Effector memory CD8-positive, alpha-beta T cell (primary cell): ENCODE measurements at regions not wholly inside any gene's neighbourhood (a gene's known extent, or its start where the extent isn't known, plus 50 kb on each side); places are given as distances from the start of the nearest gene placed in this dataset.
"Not testable (repeated sequence)": the region's sequence is repeated elsewhere in the genome, so short reads cannot be mapped to it uniquely, and the experiment has no call there.

Source experiments
- ATAC-seq: fragments of 150-1000 bp; cut with Tn5 transposase; replicated peaks from 2 replicates; pipeline ENCODE4 v1.10.0; 2021; ENCODE audit warnings: mild to moderate bottlenecking, moderate library complexity
- DNase-seq, 3 experiments: peaks; one replicate each; pipeline ENCODE4 v3.0.0; 2021
- H3K27ac Mint-ChIP-seq, 2 donors: one replicate each; pipeline ENCODE4 v1.8.0; 2022; ENCODE audit warnings: mild to moderate bottlenecking in 2 of 2, mixed read lengths in 2 of 2, moderate library complexity in 2 of 2
- H3K27me3 Mint-ChIP-seq, 2 donors: one replicate each; pipeline ENCODE4 v1.8.0; 2022; ENCODE audit warnings: mixed read lengths in 2 of 2
- H3K36me3 Mint-ChIP-seq: one replicate; pipeline ENCODE4 v1.8.0; 2022; ENCODE audit warnings: mild to moderate bottlenecking, moderate library complexity, mixed read lengths; ENCODE audit not compliant: insufficient read depth
- H3K4me1 Mint-ChIP-seq, 2 donors: one replicate each; pipeline ENCODE4 v1.8.0; 2022; ENCODE audit warnings: low read depth in 2 of 2, mixed read lengths in 2 of 2
- H3K4me3 Mint-ChIP-seq, 2 donors: one replicate each; pipeline ENCODE4 v1.8.0; 2022; ENCODE audit warnings: mild to moderate bottlenecking in 2 of 2, mixed read lengths in 2 of 2, moderate library complexity in 2 of 2
- H3K9me3 Mint-ChIP-seq, 2 donors: one replicate each; pipeline ENCODE4 v1.8.0; 2022; ENCODE audit warnings: mixed read lengths in 2 of 2

GRCh38 chr2:109716596-109716995, 77.5 kb upstream of the RGPD5 start:
- not testable (repeated sequence) for H3K27ac Mint-ChIP-seq, H3K27me3 Mint-ChIP-seq, DNase-seq, H3K9me3 Mint-ChIP-seq, H3K4me3 Mint-ChIP-seq, H3K4me1 Mint-ChIP-seq, H3K36me3 Mint-ChIP-seq, ATAC-seq

GRCh38 chr2:109718139-109718538, 76.0 kb upstream of the RGPD5 start:
- Mint-ChIP-seq H3K27ac (no peak overlapping the region), H3K9me3 (no peaks in the 10 kb centered on the region), H3K4me1 (no peaks in the 10 kb centered on the region), H3K4me3 (no peak overlapping the region), H3K36me3 (no peaks in the 10 kb centered on the region), H3K27me3 (peaks cover 0 to 5% of the 10 kb centered on the region in 2 donors)
- DNase-seq (no peak), ATAC-seq (no peak)

GRCh38 chr2:109719871-109720270, 74.2 kb upstream of the RGPD5 start:
- H3K9me3 Mint-ChIP-seq: no peaks in the 10 kb centered on the region
- no peak overlapping the region for H3K4me3 Mint-ChIP-seq
- no peak for ATAC-seq

GRCh38 chr2:109720380-109721106, 73.6 kb upstream of the RGPD5 start:
- H3K27me3 Mint-ChIP-seq: peaks cover 5 to 14% of the 10 kb centered on the region in 2 donors
- H3K27ac Mint-ChIP-seq: no peak overlapping the region
- no peak overlapping the region for H3K4me3 Mint-ChIP-seq
- DNase-seq: no peak
- no peaks in the 10 kb centered on the region for H3K36me3 Mint-ChIP-seq
- no peak for ATAC-seq
- H3K9me3 Mint-ChIP-seq: no peaks in the 10 kb centered on the region
- no peaks in the 10 kb centered on the region for H3K4me1 Mint-ChIP-seq

More at GRCh38 chr2:109719871-109720270, 74.2 kb upstream of the RGPD5 start:
- no peak for DNase-seq
- Mint-ChIP-seq H3K4me1 (no peaks in the 10 kb centered on the region), H3K27ac (no peak overlapping the region), H3K27me3 (peaks cover 5 to 7% of the 10 kb centered on the region in 2 donors), H3K36me3 (no peaks in the 10 kb centered on the region)

- Mint-ChIP-seq H3K4me1 (no peaks in the 10 kb centered on the region), H3K36me3 (no peaks in the 10 kb centered on the region), H3K27ac (no peak overlapping the region), H3K9me3 (no peaks in the 10 kb centered on the region), H3K4me3 (no peak overlapping the region), H3K27me3 (peaks cover 2 to 19% of the 10 kb centered on the region in 2 donors)
- DNase-seq: no peak
- no peak for ATAC-seq
Measured at GRCh38 chr2:109721135-109721534, 73.0 kb upstream of the RGPD5 start.

- Mint-ChIP-seq H3K27ac (no peak overlapping the region), H3K9me3 (no peaks in the 10 kb centered on the region), H3K4me3 (no peak overlapping the region), H3K27me3 (peaks cover 7 to 24% of the 10 kb centered on the region in 2 donors), H3K36me3 (no peaks in the 10 kb centered on the region), H3K4me1 (no peaks in the 10 kb centered on the region)
- DNase-seq: no peak
- ATAC-seq: no peak
Measured at GRCh38 chr2:109721626-109722025, 72.5 kb upstream of the RGPD5 start.

GRCh38 chr2:109722026-109722425, 72.1 kb upstream of the RGPD5 start:
- no peak for ATAC-seq
- DNase-seq: no peak
- H3K36me3 Mint-ChIP-seq: no peaks in the 10 kb centered on the region
- H3K27me3 Mint-ChIP-seq: peaks cover 11 to 28% of the 10 kb centered on the region in 2 donors
- no peak overlapping the region for H3K27ac Mint-ChIP-seq
- no peaks in the 10 kb centered on the region for H3K9me3 Mint-ChIP-seq
- no peak overlapping the region for H3K4me3 Mint-ChIP-seq
- H3K4me1 Mint-ChIP-seq: no peaks in the 10 kb centered on the region

GRCh38 chr2:109722640-109723039, 71.5 kb upstream of the RGPD5 start:
- not testable (repeated sequence) for H3K36me3 Mint-ChIP-seq

GRCh38 chr2:109723153-109723552, 71.0 kb upstream of the RGPD5 start:
- not testable (repeated sequence) for H3K36me3 Mint-ChIP-seq, H3K4me1 Mint-ChIP-seq, H3K9me3 Mint-ChIP-seq, DNase-seq, H3K4me3 Mint-ChIP-seq, ATAC-seq, H3K27ac Mint-ChIP-seq
- H3K27me3 Mint-ChIP-seq: peaks cover 13 to 31% of the 10 kb centered on the region in 2 donors

More at GRCh38 chr2:109722640-109723039, 71.5 kb upstream of the RGPD5 start:
- H3K27me3 Mint-ChIP-seq: peaks cover 13 to 31% of the 10 kb centered on the region in 2 donors
- not testable (repeated sequence) for H3K4me1 Mint-ChIP-seq, H3K27ac Mint-ChIP-seq, H3K4me3 Mint-ChIP-seq, ATAC-seq, DNase-seq, H3K9me3 Mint-ChIP-seq

- no peaks in the 10 kb centered on the region for H3K4me1 Mint-ChIP-seq
- H3K9me3 Mint-ChIP-seq: no peaks in the 10 kb centered on the region
- no peak overlapping the region for H3K27ac Mint-ChIP-seq
- DNase-seq (no peak), ATAC-seq (no peak)
- H3K27me3 Mint-ChIP-seq: peaks cover 13 to 36% of the 10 kb centered on the region in 2 donors
- no peak overlapping the region for H3K4me3 Mint-ChIP-seq
- H3K36me3 Mint-ChIP-seq: no peaks in the 10 kb centered on the region
Measured at GRCh38 chr2:109724533-109725460, 69.3 kb upstream of the RGPD5 start.

GRCh38 chr2:109726379-109727270, 67.5 kb upstream of the RGPD5 start:
- Mint-ChIP-seq H3K9me3 (no peaks in the 10 kb centered on the region), H3K27ac (no peak overlapping the region), H3K4me3 (no peak overlapping the region), H3K36me3 (no peaks in the 10 kb centered on the region), H3K27me3 (peaks cover 13 to 39% of the 10 kb centered on the region in 2 donors), H3K4me1 (no peaks in the 10 kb centered on the region)
- ATAC-seq (no peak), DNase-seq (no peak)

- Mint-ChIP-seq H3K4me3 (no peak overlapping the region), H3K9me3 (no peaks in the 10 kb centered on the region), H3K27me3 (peaks cover 13 to 45% of the 10 kb centered on the region in 2 donors), H3K4me1 (no peaks in the 10 kb centered on the region), H3K27ac (no peak overlapping the region), H3K36me3 (no peaks in the 10 kb centered on the region)
- ATAC-seq (no peak), DNase-seq (no peak)
Measured at GRCh38 chr2:109727929-109728447, 66.1 kb upstream of the RGPD5 start.

GRCh38 chr2:109733746-109734145, 60.4 kb upstream of the RGPD5 start:
- peaks cover 0 to 31% of the 10 kb centered on the region in 2 donors for H3K27me3 Mint-ChIP-seq
- H3K27ac Mint-ChIP-seq, H3K9me3 Mint-ChIP-seq, DNase-seq, H3K4me3 Mint-ChIP-seq, H3K36me3 Mint-ChIP-seq, H3K4me1 Mint-ChIP-seq, ATAC-seq: not testable (repeated sequence)
